CD4-positive, alpha-beta T cell treated with Interleukin-2 at 100 ng/mL for 4 hours (primary cell): ENCODE measurements at regions not wholly inside any gene's neighbourhood (a gene's known extent, or its start where the extent isn't known, plus 50 kb on each side); places are given as distances from the start of the nearest gene placed in this dataset.
"Not testable (repeated sequence)": the region's sequence is repeated elsewhere in the genome, so short reads cannot be mapped to it uniquely, and the experiment has no call there.

ENCODE experiments used
- DNase-seq: peaks from one replicate; pipeline ENCODE4 v3.0.0-alpha.2; 2020; ENCODE audit warnings: low spot score

DNA sequence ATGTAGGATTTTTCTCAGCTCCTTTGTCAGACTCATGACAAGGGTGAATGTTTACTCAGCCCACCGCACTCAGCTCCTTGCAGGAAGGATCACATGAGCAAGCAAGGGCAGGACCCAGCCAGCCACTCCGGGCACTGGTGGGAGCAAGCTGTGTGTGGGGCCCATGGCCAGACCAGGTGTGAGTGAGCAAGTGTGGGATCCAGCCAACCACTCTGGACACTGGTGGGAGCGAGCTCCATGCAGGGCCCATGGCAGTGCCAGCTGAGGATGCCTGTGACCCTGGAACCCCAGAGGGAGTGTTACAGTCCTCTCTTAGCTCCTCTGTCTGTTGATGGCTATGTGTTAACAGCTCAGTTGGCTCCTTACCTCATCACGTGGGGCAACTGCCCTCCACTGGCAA, 2750.6 kb downstream of the PCDH7 start:
- DNase-seq, result no peak

DNA sequence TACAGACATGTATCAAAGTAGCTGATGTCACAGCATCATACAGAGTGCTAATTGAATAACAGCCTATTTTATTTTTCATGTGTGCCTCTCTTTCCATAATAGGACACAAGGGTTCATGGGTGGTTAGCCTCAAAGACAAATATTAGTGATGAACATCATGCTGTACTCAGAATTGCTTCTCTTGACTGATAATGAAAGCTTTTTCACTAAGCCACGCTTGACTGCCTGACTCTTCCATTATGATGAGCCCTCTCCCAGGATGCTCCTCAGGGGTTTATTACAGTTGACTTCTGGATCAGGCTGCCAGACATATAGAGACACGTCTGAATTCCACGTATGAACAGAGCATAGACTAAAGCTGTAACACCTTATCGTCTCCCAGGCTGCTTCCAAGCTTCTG, 2757.5 kb downstream of the PCDH7 start:
- DNase-seq, result no peak

- DNase-seq, result no peak
These were observed 2761.5 kb downstream of the ARAP2 start for GRCh38 chr4:33482773-33483172.

DNA sequence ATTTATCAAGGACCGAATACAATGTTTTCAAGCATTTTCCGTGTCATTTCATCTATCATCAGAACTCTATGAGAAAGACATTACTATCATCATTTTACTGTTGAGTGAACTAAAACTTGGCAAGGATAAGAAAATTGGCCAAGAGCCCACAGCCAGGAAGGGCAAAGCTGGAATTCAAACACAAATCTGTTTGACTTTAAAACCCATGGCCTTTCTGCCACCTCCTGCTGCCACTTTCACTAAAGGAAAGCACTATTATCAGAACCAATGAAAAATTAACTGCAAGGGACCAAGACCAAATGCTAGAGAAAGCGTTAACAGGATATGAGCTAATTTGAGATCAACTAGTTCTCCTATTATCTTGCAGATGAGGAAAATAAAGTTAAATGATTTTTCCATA, 2759.2 kb downstream of the ARAP2 start:
- DNase-seq, result no peak

- no peak for DNase-seq
These were observed 2751.1 kb downstream of the ARAP2 start for GRCh38 chr4:33493231-33493630.

DNA sequence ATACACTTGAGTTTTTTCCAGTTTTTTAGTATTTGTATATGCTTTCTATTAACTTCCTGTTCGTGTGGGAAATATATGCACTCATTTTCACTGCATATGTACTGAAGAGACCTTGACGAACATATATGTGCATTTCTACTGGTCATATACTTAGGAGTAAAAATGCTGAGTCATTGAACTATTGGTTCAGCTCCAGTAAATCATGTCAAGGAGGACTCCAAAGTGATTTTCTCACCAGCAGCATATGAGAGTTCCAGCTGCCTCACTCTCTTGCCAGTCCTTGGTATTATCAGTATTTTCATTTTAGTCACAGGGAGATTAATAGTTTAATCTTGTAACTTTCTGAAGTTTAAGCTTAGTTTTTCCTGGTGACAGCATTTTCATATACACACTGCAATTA, 2750.2 kb downstream of the ARAP2 start:
- DNase-seq, result no peak

DNA sequence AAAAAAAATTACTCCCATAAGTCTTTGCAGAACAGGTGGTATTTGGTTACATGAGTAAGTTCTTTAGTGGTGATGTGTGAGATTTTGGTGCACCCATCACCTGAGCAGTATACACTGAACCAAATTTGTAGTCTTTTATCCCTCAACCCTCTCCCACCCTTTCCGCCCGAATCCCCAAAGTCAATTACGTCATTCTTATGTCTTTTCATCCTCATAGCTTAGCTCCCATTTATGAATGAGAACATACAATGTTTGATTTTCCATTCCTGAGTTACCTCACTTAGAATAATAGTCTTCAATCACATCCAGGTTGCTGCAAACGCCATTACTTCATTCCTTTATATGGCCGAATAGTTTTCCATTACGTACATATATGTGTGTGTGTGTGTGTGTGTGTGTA, 2742.7 kb downstream of the ARAP2 start:
- DNase-seq, result not testable (repeated sequence)

GRCh38 chr4:33512397-33512796, 2731.9 kb downstream of the ARAP2 start:
- DNase-seq, result no peak

GRCh38 chr4:33518856-33519255, 2725.5 kb downstream of the ARAP2 start:
- DNase-seq, result no peak

DNA sequence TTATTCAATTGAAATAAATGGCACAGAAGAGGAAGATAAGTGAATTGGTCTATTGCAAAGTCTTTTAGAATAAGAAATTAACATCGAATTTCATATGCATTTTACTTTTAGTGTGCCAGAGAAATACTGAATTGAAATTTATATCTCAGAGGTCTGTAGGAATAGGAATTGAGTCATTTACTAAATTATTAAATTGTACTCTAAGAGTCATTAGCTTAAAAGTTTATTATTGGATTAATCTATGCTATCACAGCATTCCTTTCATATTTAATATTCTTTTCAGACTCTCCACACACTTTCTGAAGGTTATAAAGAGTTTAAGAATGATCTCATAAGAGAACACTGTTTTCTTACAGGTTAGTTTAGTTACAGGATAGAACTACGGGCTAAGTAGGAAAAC, 2711.5 kb downstream of the ARAP2 start:
- no peak for DNase-seq

DNA sequence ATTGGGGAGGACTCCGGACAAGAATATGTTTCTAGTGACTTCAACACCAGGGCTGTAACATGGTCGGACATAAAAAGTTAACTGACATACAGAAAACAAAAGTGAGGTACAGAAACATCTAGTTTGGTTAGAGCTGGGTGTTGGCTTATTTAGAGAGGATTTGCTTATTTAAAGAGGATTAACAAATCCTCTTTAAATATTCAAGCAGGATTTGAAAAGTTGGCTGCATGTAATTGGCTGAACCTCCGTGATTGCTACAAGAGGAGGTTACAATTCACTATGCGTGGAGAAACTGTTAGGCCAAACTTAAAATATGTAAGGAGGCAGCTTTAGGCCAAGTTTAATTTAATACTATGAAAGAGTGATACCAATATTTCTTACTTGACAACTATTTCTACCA, 2707.4 kb downstream of the ARAP2 start:
- DNase-seq, result no peak

GRCh38 chr4:33537527-33537926, 2706.8 kb downstream of the ARAP2 start:
- no peak for DNase-seq

DNA sequence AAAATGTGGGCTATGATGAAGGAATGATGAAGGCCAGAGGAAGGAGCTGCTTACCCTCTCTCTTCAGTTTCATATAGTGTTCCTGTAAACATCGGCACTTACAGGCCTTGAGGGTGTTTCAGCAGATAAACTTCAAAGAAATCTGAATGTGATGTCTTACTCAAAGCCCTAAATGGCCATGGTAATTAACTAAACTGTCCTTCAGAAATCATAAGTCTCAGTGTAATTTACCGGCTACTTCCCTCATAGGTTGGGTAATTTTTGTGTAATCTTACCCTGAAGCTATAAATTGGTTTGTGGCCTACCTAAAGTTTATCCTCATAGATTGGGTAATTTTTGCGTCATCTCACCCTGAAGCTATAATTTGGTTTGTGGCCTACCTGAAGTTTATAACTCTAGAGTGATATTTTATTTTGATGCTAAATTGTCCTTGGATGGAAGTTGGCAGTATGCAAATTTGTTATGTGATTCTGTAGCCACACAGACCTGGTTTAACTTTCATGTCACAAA, 2700.3 kb downstream of the ARAP2 start:
- DNase-seq, result no peak

DNA sequence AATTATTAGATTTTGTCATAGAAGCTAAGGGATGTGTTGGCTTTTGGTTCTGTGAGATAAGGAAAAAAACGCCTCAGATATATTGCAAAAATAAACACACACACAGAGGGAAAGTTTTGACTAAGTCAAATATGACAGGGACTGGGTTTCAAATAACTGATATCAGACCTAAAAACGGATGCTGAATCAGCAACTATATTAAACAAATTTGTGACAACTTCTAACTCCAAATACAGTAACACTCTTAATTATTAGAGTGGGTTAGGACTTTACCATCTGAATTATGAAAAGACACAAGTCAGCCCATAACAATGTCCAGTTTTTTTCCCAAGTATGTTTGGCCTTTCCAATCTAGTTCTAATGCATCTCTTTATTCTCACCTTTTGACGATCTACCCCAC, 2693.1 kb downstream of the ARAP2 start:
- DNase-seq, result no peak

- DNase-seq, result no peak
These were observed 2683.1 kb downstream of the ARAP2 start for GRCh38 chr4:33561259-33561658.

GRCh38 chr4:33566649-33567048, 2677.7 kb downstream of the ARAP2 start:
- DNase-seq, result no peak

DNA sequence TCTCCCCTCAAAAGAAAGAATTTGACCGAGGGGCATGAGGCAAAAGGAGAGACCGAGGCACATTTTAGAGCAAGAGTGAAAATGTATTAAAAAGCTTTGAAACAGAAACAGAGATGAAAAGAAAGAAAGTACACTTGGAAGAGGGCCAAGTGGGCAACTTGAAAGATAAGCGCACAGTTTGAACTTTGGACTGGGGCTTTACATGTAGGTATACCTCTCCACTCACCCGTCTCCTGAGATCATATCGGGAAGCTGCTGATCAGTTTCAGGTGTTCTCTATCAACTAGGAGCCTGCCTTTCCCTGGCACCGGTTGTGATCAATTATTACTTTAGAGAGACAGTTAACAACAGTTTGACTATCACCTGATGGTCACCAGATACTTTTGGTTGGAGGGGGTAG, 2666.5 kb downstream of the ARAP2 start:
- no peak for DNase-seq

DNA sequence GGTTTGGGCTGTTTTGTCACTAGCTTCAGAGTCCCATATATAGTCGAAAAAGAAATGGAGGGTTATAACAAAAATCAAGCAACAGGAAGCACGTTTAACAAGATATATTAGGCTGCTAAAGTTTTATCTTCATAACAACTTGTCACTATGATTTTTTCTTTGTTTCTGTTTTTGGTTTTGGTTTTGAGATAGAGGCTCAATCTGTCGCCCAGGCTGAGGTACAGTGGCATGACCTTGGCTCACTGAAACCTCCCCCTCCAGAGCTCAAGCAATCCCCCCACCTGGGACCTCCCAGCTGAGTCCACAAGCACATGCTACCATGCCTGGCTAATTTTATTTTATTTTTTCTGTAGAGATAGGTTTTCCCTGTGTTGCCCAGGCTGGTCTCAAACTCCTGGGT, 2664.4 kb downstream of the ARAP2 start:
- DNase-seq, result no peak

DNA sequence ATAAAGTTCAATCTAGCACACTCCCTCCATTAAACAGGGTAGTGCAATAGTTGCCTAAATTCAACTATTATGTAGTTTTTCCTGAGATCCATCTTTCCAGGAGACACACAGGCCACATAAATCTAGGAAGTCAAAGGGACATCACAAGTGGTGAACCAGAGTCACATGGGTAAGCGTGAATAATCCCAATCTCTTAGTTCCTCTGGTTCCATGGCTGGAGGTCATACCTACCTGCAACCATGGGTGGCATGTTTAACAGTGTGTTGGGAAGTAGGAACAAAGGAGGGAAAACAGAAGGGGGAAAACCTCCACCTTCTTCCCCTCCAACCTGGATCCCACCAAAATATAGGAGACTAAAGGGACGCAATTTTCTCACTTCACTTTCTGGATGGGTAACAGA, 2651.6 kb downstream of the ARAP2 start:
- DNase-seq, result no peak

- no peak for DNase-seq
These were observed 2637.4 kb downstream of the ARAP2 start for GRCh38 chr4:33606951-33607350.

DNA sequence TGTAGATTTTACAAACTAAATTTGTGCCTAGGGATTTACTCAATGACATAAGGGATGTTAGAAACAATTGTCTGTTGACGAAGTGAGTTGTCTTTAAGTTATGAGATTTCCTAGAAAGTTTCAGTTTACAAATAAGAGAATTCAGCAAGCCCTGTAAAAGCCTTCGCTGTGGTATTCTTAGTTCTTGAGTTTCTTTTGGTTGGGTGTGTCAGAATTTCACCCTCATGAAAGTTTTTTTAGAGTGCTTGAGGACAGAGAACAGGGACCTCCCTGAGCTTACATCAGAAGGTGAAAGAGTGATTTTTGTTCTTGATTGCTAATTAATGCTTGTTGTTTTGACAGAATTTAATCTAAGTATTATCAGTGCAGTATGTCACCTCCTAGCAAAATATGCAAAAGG, 2628.2 kb downstream of the ARAP2 start:
- no peak for DNase-seq

GRCh38 chr4:33625748-33626147, 2618.6 kb downstream of the ARAP2 start:
- DNase-seq, result no peak

DNA sequence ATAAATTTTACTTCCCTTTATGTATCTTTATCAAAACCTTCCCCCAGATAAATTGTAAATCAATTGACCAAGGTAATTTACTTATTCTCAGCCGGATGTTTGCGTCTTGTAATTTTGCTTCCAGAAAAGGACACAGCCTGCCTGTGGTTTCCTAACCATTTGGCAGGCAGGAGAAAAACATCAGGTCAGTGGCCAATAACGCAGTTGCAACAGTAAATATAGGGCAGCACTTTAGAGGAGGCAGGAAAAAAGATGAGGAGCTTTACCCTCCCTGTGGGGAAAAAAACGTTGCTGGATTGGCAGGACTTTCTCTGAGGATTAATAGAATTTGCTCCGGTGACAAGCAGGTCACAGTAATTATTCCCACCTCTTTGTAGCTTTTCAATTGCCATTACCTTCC, 2618.1 kb downstream of the ARAP2 start:
- DNase-seq, result no peak

GRCh38 chr4:33628296-33628695, 2616.0 kb downstream of the ARAP2 start:
- DNase-seq, result no peak

DNA sequence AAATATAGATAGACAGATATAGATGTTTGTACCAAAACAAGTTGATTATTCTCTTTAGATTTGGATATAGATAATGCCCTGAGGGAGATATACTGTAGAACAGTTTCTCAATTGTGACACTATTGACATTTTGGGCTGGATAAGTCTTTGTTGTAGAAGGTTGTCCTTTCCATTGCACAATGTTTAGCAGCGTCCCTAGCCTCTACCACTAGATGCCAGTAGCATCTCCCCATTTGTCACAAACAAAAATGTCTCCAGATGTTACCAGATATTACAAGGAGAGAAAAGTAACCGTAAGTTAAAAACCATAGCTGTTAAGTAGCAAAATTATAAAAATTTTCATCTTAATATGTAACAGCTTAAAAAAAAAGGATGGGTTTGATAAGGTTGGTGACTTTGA, 2595.3 kb downstream of the ARAP2 start:
- DNase-seq, result no peak
